GM18909 (cell line): ENCODE measurements at regions not wholly inside any gene's neighbourhood (a gene's known extent, or its start where the extent isn't known, plus 50 kb on each side); places are given as distances from the start of the nearest gene placed in this dataset.
"Not testable (repeated sequence)": the region's sequence is repeated elsewhere in the genome, so short reads cannot be mapped to it uniquely, and the experiment has no call there.

Experiments used
- ATAC-seq: cut with Tn5 transposase; IDR thresholded peaks from one replicate; pipeline ENCODE4 v1.9.1; 2021; ENCODE audit warnings: mild to moderate bottlenecking; ENCODE audit not compliant: unreplicated experiment, poor library complexity

DNA sequence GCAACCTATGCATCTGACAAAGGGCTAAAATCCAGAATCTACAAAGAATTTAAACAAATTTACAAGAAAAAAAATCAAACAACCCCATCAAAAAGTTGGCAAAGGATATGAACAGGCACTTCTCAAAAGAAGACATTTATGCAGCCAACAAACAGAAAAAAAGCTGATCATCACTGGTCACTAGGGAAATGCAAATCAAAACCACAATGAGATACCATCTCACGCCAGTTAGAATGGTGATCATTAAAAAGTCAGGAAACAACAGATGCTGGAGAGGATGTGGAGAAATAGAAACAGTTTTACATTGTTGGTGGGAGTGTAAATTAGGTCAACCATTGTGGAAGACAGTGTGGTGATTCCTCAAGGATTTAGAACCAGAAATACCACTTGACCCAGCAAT, 229.6 kb upstream of the KITLG start:
- not testable (repeated sequence) for ATAC-seq

- ATAC-seq, result peak; percentile 46
These were observed 225.4 kb upstream of the KITLG start for GRCh38 chr12:88805692-88806091.

DNA sequence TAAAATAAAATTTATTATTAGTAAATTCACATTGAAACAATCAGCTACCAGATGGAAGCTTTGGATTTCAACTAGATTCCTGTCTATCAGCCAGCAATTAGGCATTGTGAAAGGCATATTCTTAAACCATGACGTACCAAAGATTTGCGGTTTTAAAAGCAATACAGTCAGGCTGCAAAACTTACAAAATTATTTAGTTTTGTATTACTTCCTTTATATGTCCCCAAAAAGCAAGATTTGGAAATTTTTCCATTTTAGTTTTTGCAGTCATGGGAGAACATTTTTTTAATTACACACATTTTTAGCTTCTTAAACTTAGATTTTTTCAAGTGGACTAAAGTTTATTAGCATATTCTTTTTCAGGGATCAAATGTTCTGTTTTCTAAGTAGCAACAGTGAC, 225.0 kb upstream of the KITLG start:
- no peak for ATAC-seq

GRCh38 chr12:88802096-88802706, 221.9 kb upstream of the KITLG start:
- ATAC-seq, result no peak

DNA sequence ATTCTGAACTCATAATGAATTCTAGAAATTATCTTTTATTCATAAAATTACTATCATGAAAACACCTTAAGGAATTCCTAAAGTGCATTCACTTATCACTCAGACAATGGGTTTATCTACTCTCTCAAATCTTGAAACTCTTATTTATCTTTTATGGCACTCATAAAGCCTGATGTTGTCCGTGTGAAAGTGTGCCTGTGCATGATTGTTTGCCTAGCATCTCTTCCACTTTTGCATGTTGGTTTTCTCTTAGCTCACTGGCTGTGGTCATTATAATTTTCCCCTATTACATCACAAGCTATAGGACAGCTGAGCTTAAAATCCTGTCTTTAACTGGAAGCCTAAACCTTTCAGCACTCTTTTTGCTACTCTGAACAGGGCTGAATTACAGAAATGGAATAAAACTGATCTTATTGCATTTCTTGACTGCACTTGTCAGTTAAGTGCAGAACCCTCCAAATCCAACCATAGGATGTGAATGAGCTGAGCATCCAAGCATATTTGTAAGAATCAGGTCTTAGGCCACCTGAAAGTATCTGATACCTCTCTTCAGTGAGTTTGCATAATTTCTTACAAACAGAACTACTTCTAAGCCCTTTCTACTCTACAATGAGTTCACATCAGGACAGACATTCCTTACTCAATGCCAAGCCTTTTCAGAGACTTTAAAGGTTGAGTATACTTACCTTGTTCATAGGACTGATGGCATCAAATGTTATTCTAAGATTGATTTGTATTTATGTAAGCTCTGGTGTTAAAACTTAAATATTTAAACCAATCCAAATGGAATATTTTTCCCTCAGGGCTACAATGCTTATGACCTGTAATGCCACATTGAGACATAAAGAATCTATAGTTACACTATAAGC, 221.2 kb upstream of the KITLG start:
- ATAC-seq, result no peak

DNA sequence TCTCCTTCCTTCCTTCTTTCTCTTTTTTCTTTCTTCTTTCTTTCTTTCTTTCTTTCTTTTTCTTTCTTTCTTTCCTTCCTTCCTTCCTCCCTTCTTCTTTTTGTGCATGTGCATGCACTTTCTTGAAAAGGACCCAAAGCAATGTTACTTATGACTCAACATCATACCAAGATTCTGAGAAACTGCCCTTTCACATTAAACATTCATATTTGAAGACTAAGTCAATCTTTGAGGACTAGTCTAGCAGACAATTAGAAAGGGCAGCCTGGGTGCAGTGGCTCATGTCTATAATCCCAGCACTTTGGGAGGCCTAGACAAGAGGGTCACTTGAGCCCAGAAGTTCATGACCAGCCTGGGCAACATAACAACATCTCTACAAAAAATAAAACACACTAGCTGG, 212.8 kb upstream of the KITLG start:
- no peak for ATAC-seq

- no peak for ATAC-seq
These were observed 210.0 kb upstream of the KITLG start for GRCh38 chr12:88790231-88790630.

GRCh38 chr12:88784166-88784565, 203.9 kb upstream of the KITLG start:
- no peak for ATAC-seq

DNA sequence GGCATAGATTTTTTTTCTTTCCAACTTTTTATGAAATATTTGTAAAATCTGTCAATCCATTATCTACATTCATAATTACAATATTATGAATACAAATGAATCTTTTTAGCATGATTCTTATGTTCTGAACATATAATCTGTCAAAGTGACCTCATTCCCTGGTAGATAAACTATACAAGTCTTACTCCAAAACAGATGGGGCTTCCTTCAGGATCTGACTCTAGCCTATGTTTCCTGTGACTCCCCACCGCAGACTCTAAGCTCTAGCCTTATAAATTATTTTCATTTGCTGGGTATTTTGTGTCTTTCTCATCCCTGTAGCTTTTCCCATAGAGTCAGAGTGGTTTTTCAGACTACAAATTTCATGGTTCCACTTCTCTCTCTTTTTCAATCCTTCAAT, 202.1 kb upstream of the KITLG start:
- no peak for ATAC-seq

DNA sequence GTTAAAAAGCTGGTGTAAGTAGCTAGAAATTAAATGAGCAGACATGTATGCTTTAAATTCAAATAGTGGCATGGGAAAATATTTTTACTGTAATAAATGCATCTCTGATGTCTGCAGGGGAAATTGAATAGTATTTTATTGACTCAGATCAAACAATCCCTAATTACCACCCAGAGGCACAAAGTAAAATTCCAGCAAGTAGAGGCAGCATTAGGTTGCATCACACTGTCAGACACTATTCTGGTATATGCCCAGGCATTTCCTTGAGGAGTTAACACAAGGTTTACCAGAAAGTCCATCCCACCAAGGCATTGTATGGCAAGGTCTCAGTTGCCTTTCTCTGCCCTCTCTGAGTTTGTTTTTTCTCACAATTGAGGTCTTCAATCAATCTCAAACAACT, 201.6 kb upstream of the KITLG start:
- no peak for ATAC-seq

GRCh38 chr12:88778064-88778463, 197.8 kb upstream of the KITLG start:
- no peak for ATAC-seq

DNA sequence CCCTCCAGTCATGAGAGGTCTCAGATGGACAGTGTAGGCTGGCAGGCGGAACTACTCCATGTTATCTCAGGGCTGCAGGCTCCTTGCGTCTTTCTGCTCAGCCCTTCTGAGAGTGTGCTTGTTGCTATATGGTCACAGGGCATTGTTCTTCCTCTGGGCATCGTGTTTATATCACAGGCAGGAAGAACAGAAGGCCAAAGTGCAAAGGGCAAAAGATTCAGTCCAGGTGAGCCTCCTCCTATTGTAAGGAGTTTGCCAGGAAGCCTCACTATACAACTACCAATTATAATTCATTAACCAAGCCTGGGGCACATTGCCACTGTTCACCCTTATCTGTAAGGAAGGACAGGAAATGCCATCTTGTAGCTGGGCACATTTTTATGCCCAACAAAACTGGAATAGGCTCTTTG, 195.5 kb upstream of the KITLG start:
- ATAC-seq, result no peak

- ATAC-seq, result no peak
These were observed 187.4 kb upstream of the KITLG start for GRCh38 chr12:88767699-88768098.

GRCh38 chr12:88764781-88765480, 184.7 kb upstream of the KITLG start:
- ATAC-seq, result no peak

- no peak for ATAC-seq
These were observed 183.3 kb upstream of the KITLG start for GRCh38 chr12:88763536-88764100.

DNA sequence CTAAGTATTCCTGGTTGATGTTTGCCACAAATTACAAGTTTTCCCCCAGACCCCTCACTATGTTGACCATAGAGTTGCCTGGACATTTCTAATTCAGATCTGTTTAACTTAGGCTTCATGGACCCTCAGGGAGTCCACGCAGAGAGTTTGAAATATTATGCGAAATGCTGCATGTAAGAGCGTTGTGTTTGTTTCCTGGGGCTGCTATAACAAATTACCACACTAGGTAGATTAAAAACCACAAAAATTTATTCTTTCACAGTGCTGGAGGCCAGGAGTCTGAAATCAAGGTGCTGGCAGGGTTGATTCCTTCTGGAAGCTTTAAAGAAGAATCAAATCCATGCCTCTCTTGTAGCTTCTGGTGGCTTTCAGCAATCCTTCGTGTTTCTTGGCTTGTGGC, 177.9 kb upstream of the KITLG start:
- ATAC-seq, result no peak

- no peak for ATAC-seq
These were observed 176.6 kb upstream of the KITLG start for GRCh38 chr12:88756917-88757316.

GRCh38 chr12:88756153-88756552, 175.9 kb upstream of the KITLG start:
- no peak for ATAC-seq

GRCh38 chr12:88753707-88754106, 173.4 kb upstream of the KITLG start:
- ATAC-seq, result no peak

DNA sequence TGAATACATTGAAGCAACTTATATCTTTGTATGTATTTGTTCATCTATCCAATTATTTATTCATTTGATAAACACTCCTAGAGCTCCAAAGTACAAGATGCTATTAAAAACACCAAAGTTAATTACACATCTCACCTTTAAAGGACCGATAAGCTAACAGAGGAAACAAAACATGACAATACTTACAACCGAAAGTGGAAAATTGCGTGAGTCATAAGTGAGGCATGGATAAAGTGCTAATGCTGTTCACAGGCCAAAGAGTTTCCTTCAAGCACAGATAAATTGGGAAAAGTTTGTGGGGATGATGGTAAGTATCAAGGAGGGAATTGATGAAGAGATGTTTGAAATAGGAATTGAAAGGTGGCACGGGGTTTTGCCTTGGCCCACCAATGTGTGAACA, 172.8 kb upstream of the KITLG start:
- no peak for ATAC-seq

- ATAC-seq, result no peak
These were observed 171.9 kb upstream of the KITLG start for GRCh38 chr12:88752183-88752582.
